ENCODE measurements at regions not wholly inside any gene's neighbourhood (a gene's known extent, or its start where the extent isn't known, plus 50 kb on each side); places are given as distances from the start of the nearest gene placed in this dataset.
"Not testable (repeated sequence)": the region's sequence is repeated elsewhere in the genome, so short reads cannot be mapped to it uniquely, and the experiment has no call there.

- not testable (repeated sequence) for H3K36me3 ChIP-seq (ENCODE audit: insufficient read depth, low read length); H3K4me1 ChIP-seq (ENCODE audit: control insufficient read depth, insufficient read depth, low read length); H3K9ac ChIP-seq (ENCODE audit: low read depth, low read length); H3K9me3 ChIP-seq (replicated peaks; ENCODE audit: low read length); H3K4me3 ChIP-seq (ENCODE audit: low read length); H3K27me3 ChIP-seq (ENCODE audit: control insufficient read depth, insufficient read depth, low read length); H3K4me2 ChIP-seq (ENCODE audit: low read length)
Measured at GRCh38 chr5:99410386-99410785, 481.6 kb upstream of the CHD1 start.

- not testable (repeated sequence) for H3K9ac ChIP-seq (ENCODE audit: low read depth, low read length); H3K27me3 ChIP-seq (ENCODE audit: control insufficient read depth, insufficient read depth, low read length); H3K9me3 ChIP-seq (replicated peaks; ENCODE audit: low read length); H3K4me3 ChIP-seq (ENCODE audit: low read length); H3K4me2 ChIP-seq (ENCODE audit: low read length); H3K36me3 ChIP-seq (ENCODE audit: insufficient read depth, low read length); H3K4me1 ChIP-seq (ENCODE audit: control insufficient read depth, insufficient read depth, low read length)
Measured at GRCh38 chr5:99404764-99405302, 476.0 kb upstream of the CHD1 start.

GRCh38 chr5:99400571-99400970, 471.8 kb upstream of the CHD1 start:
- peaks cover 12% of the 10 kb centered on the region for H3K4me1 ChIP-seq (ENCODE audit: control insufficient read depth, insufficient read depth, low read length)
- not testable (repeated sequence) for H3K4me2 ChIP-seq (ENCODE audit: low read length); H3K9me3 ChIP-seq (replicated peaks; ENCODE audit: low read length); H3K4me3 ChIP-seq (ENCODE audit: low read length); H3K9ac ChIP-seq (ENCODE audit: low read depth, low read length); H3K27me3 ChIP-seq (ENCODE audit: control insufficient read depth, insufficient read depth, low read length); H3K36me3 ChIP-seq (ENCODE audit: insufficient read depth, low read length)

GRCh38 chr5:99398976-99399375, 470.2 kb upstream of the CHD1 start:
- Histone ChIP-seq H3K4me1 (ENCODE audit: control insufficient read depth, insufficient read depth, low read length) (peaks cover 12% of the 10 kb centered on the region), H3K36me3 (ENCODE audit: insufficient read depth, low read length) (no peaks in the 10 kb centered on the region), H3K9me3 (replicated peaks; ENCODE audit: low read length) (no peaks in the 10 kb centered on the region), H3K27me3 (ENCODE audit: control insufficient read depth, insufficient read depth, low read length) (no peaks in the 10 kb centered on the region), H3K9ac (ENCODE audit: low read depth, low read length) (no peak overlapping the region), H3K4me3 (ENCODE audit: low read length) (no peak overlapping the region), H3K4me2 (ENCODE audit: low read length) (no peak overlapping the region)

GRCh38 chr5:99386406-99387077, 457.7 kb upstream of the CHD1 start:
- H3K36me3 ChIP-seq (ENCODE audit: insufficient read depth, low read length): no peaks in the 10 kb centered on the region
- no peaks in the 10 kb centered on the region for H3K9me3 ChIP-seq (replicated peaks; ENCODE audit: low read length)
- no peaks in the 10 kb centered on the region for H3K27me3 ChIP-seq (ENCODE audit: control insufficient read depth, insufficient read depth, low read length)
- no peak overlapping the region for H3K9ac ChIP-seq (ENCODE audit: low read depth, low read length)
- no peaks in the 10 kb centered on the region for H3K4me1 ChIP-seq (ENCODE audit: control insufficient read depth, insufficient read depth, low read length)
- H3K4me2 ChIP-seq (ENCODE audit: low read length): no peak overlapping the region
- H3K4me3 ChIP-seq (ENCODE audit: low read length): no peak overlapping the region

- Histone ChIP-seq H3K4me2 (ENCODE audit: low read length) (no peak overlapping the region), H3K27me3 (ENCODE audit: control insufficient read depth, insufficient read depth, low read length) (no peaks in the 10 kb centered on the region), H3K4me1 (ENCODE audit: control insufficient read depth, insufficient read depth, low read length) (no peaks in the 10 kb centered on the region), H3K4me3 (ENCODE audit: low read length) (no peak overlapping the region), H3K9me3 (replicated peaks; ENCODE audit: low read length) (no peaks in the 10 kb centered on the region), H3K36me3 (ENCODE audit: insufficient read depth, low read length) (no peaks in the 10 kb centered on the region), H3K9ac (ENCODE audit: low read depth, low read length) (no peak overlapping the region)
Measured at GRCh38 chr5:99379187-99379586, 450.4 kb upstream of the CHD1 start.

- no peaks in the 10 kb centered on the region for H3K36me3 ChIP-seq (ENCODE audit: insufficient read depth, low read length)
- no peaks in the 10 kb centered on the region for H3K9me3 ChIP-seq (replicated peaks; ENCODE audit: low read length)
- H3K9ac ChIP-seq (ENCODE audit: low read depth, low read length): no peak overlapping the region
- no peaks in the 10 kb centered on the region for H3K4me1 ChIP-seq (ENCODE audit: control insufficient read depth, insufficient read depth, low read length)
- no peak overlapping the region for H3K4me3 ChIP-seq (ENCODE audit: low read length)
- H3K4me2 ChIP-seq (ENCODE audit: low read length): no peak overlapping the region
- H3K27me3 ChIP-seq (ENCODE audit: control insufficient read depth, insufficient read depth, low read length): no peaks in the 10 kb centered on the region
Measured at GRCh38 chr5:99378443-99378842, 449.6 kb upstream of the CHD1 start.

- Histone ChIP-seq H3K36me3 (ENCODE audit: insufficient read depth, low read length) (no peaks in the 10 kb centered on the region), H3K27me3 (ENCODE audit: control insufficient read depth, insufficient read depth, low read length) (no peaks in the 10 kb centered on the region), H3K9ac (ENCODE audit: low read depth, low read length) (no peak overlapping the region), H3K4me3 (ENCODE audit: low read length) (no peak overlapping the region), H3K4me2 (ENCODE audit: low read length) (no peak overlapping the region), H3K4me1 (ENCODE audit: control insufficient read depth, insufficient read depth, low read length) (no peaks in the 10 kb centered on the region), H3K9me3 (replicated peaks; ENCODE audit: low read length) (no peaks in the 10 kb centered on the region)
Measured at GRCh38 chr5:99369797-99370593, 441.2 kb upstream of the CHD1 start.

GRCh38 chr5:99368726-99369125, 439.9 kb upstream of the CHD1 start:
- H3K9ac ChIP-seq (ENCODE audit: low read depth, low read length): no peak overlapping the region
- no peaks in the 10 kb centered on the region for H3K9me3 ChIP-seq (replicated peaks; ENCODE audit: low read length)
- H3K27me3 ChIP-seq (ENCODE audit: control insufficient read depth, insufficient read depth, low read length): no peaks in the 10 kb centered on the region
- no peak overlapping the region for H3K4me3 ChIP-seq (ENCODE audit: low read length)
- H3K4me1 ChIP-seq (ENCODE audit: control insufficient read depth, insufficient read depth, low read length): no peaks in the 10 kb centered on the region
- H3K36me3 ChIP-seq (ENCODE audit: insufficient read depth, low read length): no peaks in the 10 kb centered on the region
- no peak overlapping the region for H3K4me2 ChIP-seq (ENCODE audit: low read length)

GRCh38 chr5:99355881-99356280, 427.1 kb upstream of the CHD1 start:
- Histone ChIP-seq H3K9me3 (replicated peaks; ENCODE audit: low read length) (no peaks in the 10 kb centered on the region), H3K36me3 (ENCODE audit: insufficient read depth, low read length) (no peaks in the 10 kb centered on the region), H3K4me3 (ENCODE audit: low read length) (no peak overlapping the region), H3K9ac (ENCODE audit: low read depth, low read length) (no peak overlapping the region), H3K4me2 (ENCODE audit: low read length) (no peak overlapping the region), H3K4me1 (ENCODE audit: control insufficient read depth, insufficient read depth, low read length) (no peaks in the 10 kb centered on the region), H3K27me3 (ENCODE audit: control insufficient read depth, insufficient read depth, low read length) (no peaks in the 10 kb centered on the region)

GRCh38 chr5:99349787-99350186, 421.0 kb upstream of the CHD1 start:
- Histone ChIP-seq H3K9me3 (replicated peaks; ENCODE audit: low read length) (no peaks in the 10 kb centered on the region), H3K27me3 (ENCODE audit: control insufficient read depth, insufficient read depth, low read length) (no peaks in the 10 kb centered on the region), H3K4me2 (ENCODE audit: low read length) (no peak overlapping the region), H3K9ac (ENCODE audit: low read depth, low read length) (no peak overlapping the region), H3K4me3 (ENCODE audit: low read length) (no peak overlapping the region), H3K4me1 (ENCODE audit: control insufficient read depth, insufficient read depth, low read length) (no peaks in the 10 kb centered on the region), H3K36me3 (ENCODE audit: insufficient read depth, low read length) (no peaks in the 10 kb centered on the region)

GRCh38 chr5:99348597-99348996, 419.8 kb upstream of the CHD1 start:
- H3K4me3 ChIP-seq (ENCODE audit: low read length): no peak overlapping the region
- H3K4me1 ChIP-seq (ENCODE audit: control insufficient read depth, insufficient read depth, low read length): no peaks in the 10 kb centered on the region
- no peaks in the 10 kb centered on the region for H3K27me3 ChIP-seq (ENCODE audit: control insufficient read depth, insufficient read depth, low read length)
- H3K4me2 ChIP-seq (ENCODE audit: low read length): no peak overlapping the region
- H3K36me3 ChIP-seq (ENCODE audit: insufficient read depth, low read length): no peaks in the 10 kb centered on the region
- H3K9ac ChIP-seq (ENCODE audit: low read depth, low read length): no peak overlapping the region
- no peaks in the 10 kb centered on the region for H3K9me3 ChIP-seq (replicated peaks; ENCODE audit: low read length)

Measured in skeletal muscle satellite cell (primary cell).